ENCODE measurements at regions not wholly inside any gene's neighbourhood (a gene's known extent, or its start where the extent isn't known, plus 50 kb on each side); places are given as distances from the start of the nearest gene placed in this dataset.

- no peak for DNase-seq (ENCODE audit: low read depth)
- H3K4me3 ChIP-seq (ENCODE audit: low read length): no peak overlapping the region
- TF ChIP-seq CTCF (conservative IDR thresholded peaks at IDR 0.05; ENCODE audit: low read length): no peak
These were observed 258.9 kb upstream of the RARB start for GRCh38 chr3:25169151-25169550.

GRCh38 chr3:25170021-25170420, 258.0 kb upstream of the RARB start:
- H3K4me3 ChIP-seq (ENCODE audit: low read length): no peak overlapping the region
- no peak for DNase-seq (ENCODE audit: low read depth)
- TF ChIP-seq CTCF (conservative IDR thresholded peaks at IDR 0.05; ENCODE audit: low read length): no peak

- DNase-seq (ENCODE audit: low read depth): no peak
- no peak for TF ChIP-seq CTCF (conservative IDR thresholded peaks at IDR 0.05; ENCODE audit: low read length)
These were observed 256.8 kb upstream of the RARB start for GRCh38 chr3:25171118-25171807.

GRCh38 chr3:25171897-25172296, 256.2 kb upstream of the RARB start:
- no peak for DNase-seq (ENCODE audit: low read depth)
- no peak for TF ChIP-seq CTCF (conservative IDR thresholded peaks at IDR 0.05; ENCODE audit: low read length)
- H3K4me3 ChIP-seq (ENCODE audit: low read length): no peak overlapping the region

More at GRCh38 chr3:25171118-25171807, 256.8 kb upstream of the RARB start:
- no peak overlapping the region for H3K4me3 ChIP-seq (ENCODE audit: low read length)

- no peak for DNase-seq (ENCODE audit: low read depth)
- TF ChIP-seq CTCF (conservative IDR thresholded peaks at IDR 0.05; ENCODE audit: low read length): no peak
- H3K4me3 ChIP-seq (ENCODE audit: low read length): no peak overlapping the region
These were observed 254.5 kb upstream of the RARB start for GRCh38 chr3:25173606-25174005.

- no peak overlapping the region for H3K4me3 ChIP-seq (ENCODE audit: low read length)
- no peak for TF ChIP-seq CTCF (conservative IDR thresholded peaks at IDR 0.05; ENCODE audit: low read length)
- DNase-seq (ENCODE audit: low read depth): no peak
These were observed 253.8 kb upstream of the RARB start for GRCh38 chr3:25174251-25174650.

- peak; percentile 4 for DNase-seq (ENCODE audit: low read depth)
- TF ChIP-seq CTCF (conservative IDR thresholded peaks at IDR 0.05; ENCODE audit: low read length): no peak
These were observed 251.0 kb upstream of the RARB start for GRCh38 chr3:25177041-25177440.

More at GRCh38 chr3:25177041-25177440, 251.0 kb upstream of the RARB start:
- H3K4me3 ChIP-seq (ENCODE audit: low read length): no peak overlapping the region

Measured in AG10803 (cell line).